Tibial nerve (tissue), 4 donors: ENCODE measurements at regions not wholly inside any gene's neighbourhood (a gene's known extent, or its start where the extent isn't known, plus 50 kb on each side); places are given as distances from the start of the nearest gene placed in this dataset.

ENCODE experiments used
- DNase-seq, 2 donors: peaks; one replicate each; pipeline ENCODE4 v3.0.0-alpha.2; 2019; ENCODE audit warnings: low spot score in 2 of 2
- H3K27ac ChIP-seq, 4 donors: fragments of 200-600 bp; sonication (generic) in 3 of 4; one replicate each; pipeline ENCODE4 v1.5.1; 2017 to 2019; ENCODE audit warnings: mild to moderate bottlenecking in 1 of 4
- H3K27me3 ChIP-seq, 2 donors: fragments of 200-600 bp; sonication (generic) in 1 of 2; one replicate each; pipeline versions ENCODE4 v1.5.1 to v1.6.0; 2017 to 2019
- H3K36me3 ChIP-seq, 3 donors: fragments of 200-600 bp; sonication (generic); one replicate each; pipeline ENCODE4 v1.5.1; 2018 to 2019
- H3K4me1 ChIP-seq, 4 donors: fragments of 200-600 bp; sonication (generic) in 3 of 4; one replicate each; pipeline ENCODE4 v1.5.1; 2017 to 2019
- H3K4me3 ChIP-seq, 4 donors: fragments of 200-600 bp; sonication (generic) in 3 of 4; one replicate each; pipeline ENCODE4 v1.5.1; 2017 to 2019; ENCODE audit warnings: mild to moderate bottlenecking in 1 of 4, moderate library complexity in 1 of 4
- H3K9me3 ChIP-seq, 4 donors: fragments of 200-600 bp; sonication (generic) in 3 of 4; one replicate each; pipeline ENCODE4 v1.5.1; 2017 to 2019
- CTCF ChIP-seq, 5 experiments: fragments of 200-600 bp in 3 of 5; fragments of 450-650 bp in 2 of 5; sonication (generic) in 3 of 5; IDR thresholded peaks; one replicate each; pipeline ENCODE4 v1.5.1; 2016 to 2019; ENCODE audit warnings: antibody characterized with exemption in 5 of 5, mild to moderate bottlenecking in 3 of 5, moderate library complexity in 2 of 5
- EP300 ChIP-seq, 2 donors: sonication (generic); formaldehyde crosslinking; IDR thresholded peaks; one replicate each; pipeline ENCODE4 v1.6.1; 2017; ENCODE audit warnings: antibody characterized with exemption in 2 of 2, mild to moderate bottlenecking in 1 of 2
- POLR2A ChIP-seq, 2 donors: fragments of 450-650 bp; IDR thresholded peaks; one replicate each; pipeline ENCODE4 v1.6.1; 2017; ENCODE audit warnings: antibody characterized with exemption in 2 of 2, mild to moderate bottlenecking in 2 of 2, moderate library complexity in 2 of 2
- WGBS, 2 donors: methylation state at CpG; one replicate each; pipeline ENCODE4 v1.1.5; 2018; 5-methylcytosine and 5-hydroxymethylcytosine counted together

GRCh38 chr13:111621164-111621563, 300.7 kb downstream of the TEX29 start:
- no peak overlapping the region for H3K27ac ChIP-seq
- H3K36me3 ChIP-seq = no peaks in the 10 kb centered on the region
- TF ChIP-seq CTCF (IDR thresholded peaks at IDR 0.05) (no peak), POLR2A (IDR thresholded peaks at IDR 0.05) (no peak), EP300 (IDR thresholded peaks at IDR 0.05) (no peak)
- 86 to 95% methylated on average over 5 of the region's 5 CpGs for WGBS, 2 donors
- H3K9me3 ChIP-seq = peaks cover 0 to 4% (median 0%) of the 10 kb centered on the region in 4 donors
- no peaks in the 10 kb centered on the region for H3K4me1 ChIP-seq
- no peak overlapping the region for H3K4me3 ChIP-seq
- no peaks in the 10 kb centered on the region for H3K27me3 ChIP-seq
- no peak for DNase-seq

- H3K9me3 ChIP-seq = peaks cover 0 to 4% (median 0%) of the 10 kb centered on the region in 4 donors
- no peak for TF ChIP-seq CTCF (IDR thresholded peaks at IDR 0.05)
- TF ChIP-seq POLR2A (IDR thresholded peaks at IDR 0.05) = no peak
- no peak for TF ChIP-seq EP300 (IDR thresholded peaks at IDR 0.05)
- WGBS, 2 donors = 93 to 94% methylated on average over 14 to 20 of the region's 21 CpGs
- no peaks in the 10 kb centered on the region for H3K4me1 ChIP-seq
- DNase-seq = no peak
- H3K36me3 ChIP-seq = no peaks in the 10 kb centered on the region
- H3K27me3 ChIP-seq = no peaks in the 10 kb centered on the region
- no peak overlapping the region for H3K4me3 ChIP-seq
- H3K27ac ChIP-seq = no peak overlapping the region
Observed at GRCh38 chr13:111622051-111622531, 301.6 kb downstream of the TEX29 start.

- 83 to 86% methylated on average over 20 of the region's 20 CpGs for WGBS, 2 donors
- H3K4me3 ChIP-seq = no peak overlapping the region
- no peak overlapping the region for H3K27ac ChIP-seq
- H3K9me3 ChIP-seq = peaks cover 0 to 4% (median 0%) of the 10 kb centered on the region in 4 donors
- DNase-seq = no peak
- no peaks in the 10 kb centered on the region for H3K36me3 ChIP-seq
- H3K4me1 ChIP-seq = no peaks in the 10 kb centered on the region
- TF ChIP-seq CTCF (IDR thresholded peaks at IDR 0.05) (no peak), POLR2A (IDR thresholded peaks at IDR 0.05) (no peak), EP300 (IDR thresholded peaks at IDR 0.05) (no peak)
- no peaks in the 10 kb centered on the region for H3K27me3 ChIP-seq
Observed at GRCh38 chr13:111623208-111623607, 302.8 kb downstream of the TEX29 start.

GRCh38 chr13:111623743-111624505, 303.5 kb downstream of the TEX29 start:
- peaks cover 0 to 4% (median 0%) of the 10 kb centered on the region in 4 donors for H3K9me3 ChIP-seq
- no peaks in the 10 kb centered on the region for H3K36me3 ChIP-seq
- H3K27ac ChIP-seq = no peak overlapping the region
- TF ChIP-seq CTCF (IDR thresholded peaks at IDR 0.05) (no peak), EP300 (IDR thresholded peaks at IDR 0.05) (no peak), POLR2A (IDR thresholded peaks at IDR 0.05) (no peak)
- no peak overlapping the region for H3K4me3 ChIP-seq
- DNase-seq = no peak
- H3K4me1 ChIP-seq = no peaks in the 10 kb centered on the region
- H3K27me3 ChIP-seq = no peaks in the 10 kb centered on the region
- whole genome bisulfite sequencing, 2 donors = 78 to 84% methylated on average over 28 of the region's 28 CpGs

- no peak for TF ChIP-seq EP300 (IDR thresholded peaks at IDR 0.05)
- no peak for TF ChIP-seq CTCF (IDR thresholded peaks at IDR 0.05)
- no peak for TF ChIP-seq POLR2A (IDR thresholded peaks at IDR 0.05)
- DNase-seq = no peak
- no peaks in the 10 kb centered on the region for H3K4me1 ChIP-seq
- no peak overlapping the region for H3K4me3 ChIP-seq
- 72 to 79% methylated on average over 13 of the region's 13 CpGs for WGBS, 2 donors
- H3K9me3 ChIP-seq = peaks cover 0 to 4% (median 0%) of the 10 kb centered on the region in 4 donors
- H3K36me3 ChIP-seq = no peaks in the 10 kb centered on the region
- no peaks in the 10 kb centered on the region for H3K27me3 ChIP-seq
- H3K27ac ChIP-seq = no peak overlapping the region
Observed at GRCh38 chr13:111625526-111626315, 305.3 kb downstream of the TEX29 start.
